ENCODE measurements at regions not wholly inside any gene's neighbourhood (a gene's known extent, or its start where the extent isn't known, plus 50 kb on each side); places are given as distances from the start of the nearest gene placed in this dataset.

- DNase-seq (ENCODE audit: low spot score) (no peak), ATAC-seq (no peak)
- Mint-ChIP-seq H3K36me3 (ENCODE audit: low read depth) (peaks cover 14% of the 10 kb centered on the region; the same call in 2 of the 3 replicates), H3K27me3 (ENCODE audit: insufficient read depth, low read depth, poor library complexity) (no peaks in the 10 kb centered on the region), H3K9me3 (peaks cover 33% of the 10 kb centered on the region), H3K4me1 (no peaks in the 10 kb centered on the region), H3K4me3 (no peak overlapping the region), H3K27ac (no peak overlapping the region)
- TF ChIP-seq CTCF (conservative IDR thresholded peaks at IDR 0.05; ENCODE audit: low read depth in 2 of 2): no peak
- TF ChIP-seq ZNF114 (CRISPR knock-in tag; IDR thresholded peaks at IDR 0.05): no peak
- no peak for TF ChIP-seq ETS1 (IDR thresholded peaks at IDR 0.05)
- H3K4me1 ChIP-seq (ENCODE audit: insufficient read depth): no peaks in the 10 kb centered on the region
- H3K9me2 ChIP-seq (ENCODE audit: insufficient read depth): no peaks in the 10 kb centered on the region
- H3K27ac ChIP-seq (ENCODE audit: low read depth): no peak overlapping the region
- no peak overlapping the region for H3K4me3 ChIP-seq
- no peak overlapping the region for H3K4me2 ChIP-seq
- no peaks in the 10 kb centered on the region for H3K79me2 ChIP-seq (replicated peaks; ENCODE audit: insufficient read depth)
- no peaks in the 10 kb centered on the region for H3F3A ChIP-seq (replicated peaks; ENCODE audit: low read depth)
- H3K36me3 ChIP-seq (ENCODE audit: insufficient read depth): peaks cover 9% of the 10 kb centered on the region; the same call in 1 of the 2 replicates
- H2AFZ ChIP-seq: no peak overlapping the region
- H4K20me1 ChIP-seq (replicated peaks; ENCODE audit: insufficient read depth): no peaks in the 10 kb centered on the region
- no peaks in the 10 kb centered on the region for H3K27me3 ChIP-seq (ENCODE audit: insufficient read depth)
Observed at GRCh38 chr5:54670281-54670680, 152.7 kb downstream of the SNX18 start.

- Histone ChIP-seq H3K36me3 (ENCODE audit: insufficient read depth) (peaks cover 9% of the 10 kb centered on the region; the same call in 1 of the 2 replicates), H3K4me2 (no peak overlapping the region), H3K27ac (ENCODE audit: low read depth) (no peak overlapping the region), H3K27me3 (ENCODE audit: insufficient read depth) (no peaks in the 10 kb centered on the region), H3K4me1 (ENCODE audit: insufficient read depth) (no peaks in the 10 kb centered on the region), H3K79me2 (replicated peaks; ENCODE audit: insufficient read depth) (no peaks in the 10 kb centered on the region), H3K4me3 (no peak overlapping the region), H4K20me1 (replicated peaks; ENCODE audit: insufficient read depth) (no peaks in the 10 kb centered on the region), H2AFZ (no peak overlapping the region), H3F3A (replicated peaks; ENCODE audit: low read depth) (no peaks in the 10 kb centered on the region), H3K9me2 (ENCODE audit: insufficient read depth) (peaks cover 2% of the 10 kb centered on the region; the same call in 1 of the 2 replicates)
- Mint-ChIP-seq H3K4me3 (no peak overlapping the region), H3K9me3 (peaks cover 33% of the 10 kb centered on the region), H3K27ac (no peak overlapping the region), H3K36me3 (ENCODE audit: low read depth) (peaks cover 14% of the 10 kb centered on the region; the same call in 2 of the 3 replicates), H3K4me1 (no peaks in the 10 kb centered on the region), H3K27me3 (ENCODE audit: insufficient read depth, low read depth, poor library complexity) (no peaks in the 10 kb centered on the region)
- ATAC-seq (no peak), DNase-seq (ENCODE audit: low spot score) (no peak)
- TF ChIP-seq ZNF331 (CRISPR knock-in tag; IDR thresholded peaks at IDR 0.05; ENCODE audit: low read depth): no peak
- no peak for TF ChIP-seq JUNB (IDR thresholded peaks at IDR 0.05; ENCODE audit: unreplicated experiment)
- TF ChIP-seq EZH2phosphoT487 (IDR thresholded peaks at IDR 0.05; ENCODE audit: unreplicated experiment): no peak
- TF ChIP-seq ZNF114 (CRISPR knock-in tag; IDR thresholded peaks at IDR 0.05): no peak
- no peak for TF ChIP-seq NANOG (IDR thresholded peaks at IDR 0.05; ENCODE audit: borderline replicate concordance)
- no peak for TF ChIP-seq ZNF462 (CRISPR knock-in tag; IDR thresholded peaks at IDR 0.05)
- TF ChIP-seq POLR2AphosphoS5 (IDR thresholded peaks at IDR 0.05; ENCODE audit: low read depth): no peak
- no peak for TF ChIP-seq REST (IDR thresholded peaks at IDR 0.05; ENCODE audit: unreplicated experiment)
Observed at GRCh38 chr5:54669845-54670244, 152.3 kb downstream of the SNX18 start.

Data from GM23338 (cell line).